ENCODE measurements at regions not wholly inside any gene's neighbourhood (a gene's known extent, or its start where the extent isn't known, plus 50 kb on each side); places are given as distances from the start of the nearest gene placed in this dataset.

DNA sequence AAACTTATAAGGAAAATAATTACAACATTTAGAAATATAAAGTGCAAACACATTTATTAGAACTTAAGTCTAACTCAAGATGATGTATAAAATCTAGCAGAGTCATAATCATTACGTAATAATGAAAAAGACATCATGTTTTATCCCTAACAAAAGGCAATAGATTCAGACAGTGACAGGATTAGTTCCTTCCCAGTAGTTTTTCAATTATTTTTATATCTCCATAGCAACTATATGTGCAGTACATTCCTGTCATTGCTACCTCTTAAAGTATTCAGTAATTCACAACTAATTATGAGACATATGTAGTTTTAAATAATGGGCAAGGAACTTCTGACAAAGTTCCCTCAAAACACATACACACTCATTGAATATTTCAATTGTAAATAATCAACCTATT is 687.9 kb downstream of the CCDC85A start:
- TF ChIP-seq, protein P1, sequence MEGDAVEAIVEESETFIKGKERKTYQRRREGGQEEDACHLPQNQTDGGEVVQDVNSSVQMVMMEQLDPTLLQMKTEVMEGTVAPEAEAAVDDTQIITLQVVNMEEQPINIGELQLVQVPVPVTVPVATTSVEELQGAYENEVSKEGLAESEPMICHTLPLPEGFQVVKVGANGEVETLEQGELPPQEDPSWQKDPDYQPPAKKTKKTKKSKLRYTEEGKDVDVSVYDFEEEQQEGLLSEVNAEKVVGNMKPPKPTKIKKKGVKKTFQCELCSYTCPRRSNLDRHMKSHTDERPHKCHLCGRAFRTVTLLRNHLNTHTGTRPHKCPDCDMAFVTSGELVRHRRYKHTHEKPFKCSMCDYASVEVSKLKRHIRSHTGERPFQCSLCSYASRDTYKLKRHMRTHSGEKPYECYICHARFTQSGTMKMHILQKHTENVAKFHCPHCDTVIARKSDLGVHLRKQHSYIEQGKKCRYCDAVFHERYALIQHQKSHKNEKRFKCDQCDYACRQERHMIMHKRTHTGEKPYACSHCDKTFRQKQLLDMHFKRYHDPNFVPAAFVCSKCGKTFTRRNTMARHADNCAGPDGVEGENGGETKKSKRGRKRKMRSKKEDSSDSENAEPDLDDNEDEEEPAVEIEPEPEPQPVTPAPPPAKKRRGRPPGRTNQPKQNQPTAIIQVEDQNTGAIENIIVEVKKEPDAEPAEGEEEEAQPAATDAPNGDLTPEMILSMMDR (IDR thresholded peaks at IDR 0.05), result no peak
- no peak for TF ChIP-seq POLR2A (IDR thresholded peaks at IDR 0.05)
